Tibial nerve (tissue), 3 donors: ENCODE measurements at regions not wholly inside any gene's neighbourhood (a gene's known extent, or its start where the extent isn't known, plus 50 kb on each side); places are given as distances from the start of the nearest gene placed in this dataset.

ENCODE experiments used
- POLR2A ChIP-seq, 2 donors: fragments of 450-650 bp; IDR thresholded peaks; one replicate each; pipeline ENCODE4 v1.6.1; 2017; ENCODE audit warnings: antibody characterized with exemption in 2 of 2, mild to moderate bottlenecking in 2 of 2, moderate library complexity in 2 of 2
- TF ChIP-seq, protein P1 (sequence below), 5 experiments: fragments of 200-600 bp in 3 of 5; fragments of 450-650 bp in 2 of 5; sonication (generic) in 3 of 5; IDR thresholded peaks; one replicate each; pipeline ENCODE4 v1.5.1; 2016 to 2019; ENCODE audit warnings: antibody characterized with exemption in 5 of 5, mild to moderate bottlenecking in 3 of 5, moderate library complexity in 2 of 5

DNA sequence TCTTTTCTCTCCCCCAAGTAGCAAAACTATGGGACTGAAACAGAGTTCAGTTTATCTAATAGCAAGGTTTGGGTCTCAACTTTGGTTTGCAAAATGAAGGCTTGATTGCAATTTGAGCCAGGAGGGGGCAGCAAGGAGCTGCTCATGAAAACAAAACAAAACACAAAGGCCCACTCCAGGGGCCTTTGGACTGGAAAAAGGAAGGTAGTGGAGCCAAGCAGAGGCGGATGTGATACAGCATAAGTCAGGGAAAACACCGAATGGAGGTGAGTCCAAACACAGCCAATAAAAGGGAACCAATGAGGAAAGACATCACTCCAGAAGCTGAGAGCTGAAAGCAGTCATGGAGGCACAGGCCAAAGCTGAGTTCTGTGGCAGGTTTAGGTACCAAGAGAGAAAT lies 799.7 kb upstream of the ACVR2A start:
- TF ChIP-seq, protein P1, sequence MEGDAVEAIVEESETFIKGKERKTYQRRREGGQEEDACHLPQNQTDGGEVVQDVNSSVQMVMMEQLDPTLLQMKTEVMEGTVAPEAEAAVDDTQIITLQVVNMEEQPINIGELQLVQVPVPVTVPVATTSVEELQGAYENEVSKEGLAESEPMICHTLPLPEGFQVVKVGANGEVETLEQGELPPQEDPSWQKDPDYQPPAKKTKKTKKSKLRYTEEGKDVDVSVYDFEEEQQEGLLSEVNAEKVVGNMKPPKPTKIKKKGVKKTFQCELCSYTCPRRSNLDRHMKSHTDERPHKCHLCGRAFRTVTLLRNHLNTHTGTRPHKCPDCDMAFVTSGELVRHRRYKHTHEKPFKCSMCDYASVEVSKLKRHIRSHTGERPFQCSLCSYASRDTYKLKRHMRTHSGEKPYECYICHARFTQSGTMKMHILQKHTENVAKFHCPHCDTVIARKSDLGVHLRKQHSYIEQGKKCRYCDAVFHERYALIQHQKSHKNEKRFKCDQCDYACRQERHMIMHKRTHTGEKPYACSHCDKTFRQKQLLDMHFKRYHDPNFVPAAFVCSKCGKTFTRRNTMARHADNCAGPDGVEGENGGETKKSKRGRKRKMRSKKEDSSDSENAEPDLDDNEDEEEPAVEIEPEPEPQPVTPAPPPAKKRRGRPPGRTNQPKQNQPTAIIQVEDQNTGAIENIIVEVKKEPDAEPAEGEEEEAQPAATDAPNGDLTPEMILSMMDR (IDR thresholded peaks at IDR 0.05), result peak; percentile 14 to 46 (median 31)
- no peak for TF ChIP-seq POLR2A (IDR thresholded peaks at IDR 0.05)
